ENCODE measurements at regions not wholly inside any gene's neighbourhood (a gene's known extent, or its start where the extent isn't known, plus 50 kb on each side); places are given as distances from the start of the nearest gene placed in this dataset.

DNA sequence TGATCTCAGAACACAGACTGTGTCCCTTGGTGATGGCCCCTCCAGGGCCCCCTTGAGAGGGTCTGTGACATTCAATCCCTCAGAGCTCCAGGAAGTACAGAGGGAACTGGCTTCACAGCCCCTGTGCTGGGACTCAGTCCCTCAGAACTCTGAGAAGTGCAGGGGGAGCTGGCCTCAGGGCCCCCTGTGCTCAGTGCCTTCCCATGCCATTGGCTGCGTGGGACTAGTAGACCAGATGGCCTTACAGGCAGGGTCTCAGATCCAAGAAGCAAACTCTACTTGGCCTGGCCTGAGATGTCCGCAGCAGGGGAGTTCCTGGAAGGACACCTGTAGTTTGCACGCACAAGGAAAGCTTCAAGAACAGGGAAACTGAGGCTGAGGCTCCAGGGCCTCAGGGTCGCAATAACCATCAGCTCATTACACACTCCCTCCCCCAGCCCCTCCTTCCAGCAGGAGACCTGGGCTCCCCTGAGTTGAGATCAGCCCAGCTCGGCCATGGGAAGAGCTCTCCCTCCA, 138.4 kb downstream of the BRD1 start:
- TF ChIP-seq CTCF (IDR thresholded peaks at IDR 0.05 in 8 of 11, conservative IDR thresholded peaks at IDR 0.05 in 3 of 11) (no peak), POLR2A (IDR thresholded peaks at IDR 0.05) (no peak)

All from spleen (tissue), 7 donors.